HG02610 (cell line): ENCODE measurements at regions not wholly inside any gene's neighbourhood (a gene's known extent, or its start where the extent isn't known, plus 50 kb on each side); places are given as distances from the start of the nearest gene placed in this dataset.

Experiments used
- ATAC-seq: cut with Tn5 transposase; IDR thresholded peaks from one replicate; pipeline ENCODE4 v1.9.1; 2021; ENCODE audit warnings: mild to moderate bottlenecking, moderate library complexity; ENCODE audit not compliant: unreplicated experiment

- no peak for ATAC-seq
Measured at GRCh38 chr16:9446471-9447194, 355.2 kb downstream of the HAPSTR1 start.

GRCh38 chr16:9447195-9447551 is 355.7 kb downstream of the HAPSTR1 start:
- no peak for ATAC-seq

- ATAC-seq = no peak
Measured at GRCh38 chr16:9447699-9448098, 356.3 kb downstream of the HAPSTR1 start.

- no peak for ATAC-seq
Measured at GRCh38 chr16:9449597-9449996, 358.2 kb downstream of the HAPSTR1 start.

GRCh38 chr16:9457215-9457614 is 365.8 kb downstream of the HAPSTR1 start:
- no peak for ATAC-seq

GRCh38 chr16:9458816-9459215 is 367.4 kb downstream of the HAPSTR1 start:
- ATAC-seq = no peak

- no peak for ATAC-seq
Measured at GRCh38 chr16:9462984-9463383, 371.5 kb downstream of the HAPSTR1 start.

GRCh38 chr16:9463461-9463860 is 372.0 kb downstream of the HAPSTR1 start:
- ATAC-seq = no peak

- ATAC-seq = no peak
Measured at GRCh38 chr16:9465161-9465560, 373.7 kb downstream of the HAPSTR1 start.

GRCh38 chr16:9469512-9469911 is 378.1 kb downstream of the HAPSTR1 start:
- no peak for ATAC-seq

- no peak for ATAC-seq
Measured at GRCh38 chr16:9476744-9477143, 385.3 kb downstream of the HAPSTR1 start.

GRCh38 chr16:9479008-9479407 is 387.6 kb downstream of the HAPSTR1 start:
- ATAC-seq = no peak

- no peak for ATAC-seq
Measured at GRCh38 chr16:9480503-9480902, 389.1 kb downstream of the HAPSTR1 start.

- no peak for ATAC-seq
Measured at GRCh38 chr16:9481747-9482730, 390.6 kb downstream of the HAPSTR1 start.

GRCh38 chr16:9484426-9484825 is 393.0 kb downstream of the HAPSTR1 start:
- ATAC-seq = no peak

GRCh38 chr16:9484881-9485280 is 393.4 kb downstream of the HAPSTR1 start:
- ATAC-seq = no peak

GRCh38 chr16:9489835-9490467 is 398.5 kb downstream of the HAPSTR1 start:
- ATAC-seq = no peak

GRCh38 chr16:9495824-9496223 is 404.4 kb downstream of the HAPSTR1 start:
- ATAC-seq = no peak

- ATAC-seq = no peak
Measured at GRCh38 chr16:9497750-9498149, 406.3 kb downstream of the HAPSTR1 start.

- no peak for ATAC-seq
Measured at GRCh38 chr16:9499941-9500593, 408.6 kb downstream of the HAPSTR1 start.

- no peak for ATAC-seq
Measured at GRCh38 chr16:9500872-9501271, 409.4 kb downstream of the HAPSTR1 start.
